Endothelial cell of umbilical vein (primary cell): ENCODE measurements at regions not wholly inside any gene's neighbourhood (a gene's known extent, or its start where the extent isn't known, plus 50 kb on each side); places are given as distances from the start of the nearest gene placed in this dataset.

Experiments used
- BruUV-seq: library from RNA; stranded (reverse); fragments of 400-500 nt; replicated peaks from 2 replicates; lab custom pipeline; 2021; lab: Mats Ljungman, UMichigan
- CTCF ChIA-PET: fragments of 300-600, 350-600 bp; sonication (Branson Sonifier 250); formaldehyde crosslinking; loops from one replicate; lab custom pipeline; 2021; ENCODE audit warnings: antibody characterized with exemption, inconsistent platforms; lab: Charles Lee
- POLR2A ChIA-PET: fragments of 300-600, 350-600 bp; sonication (Branson Sonifier 250); formaldehyde crosslinking; loops from one replicate; lab custom pipeline; 2021; ENCODE audit warnings: antibody characterized with exemption, inconsistent platforms; lab: Charles Lee
- DNase-seq: peaks from one replicate; pipeline ENCODE4 v3.0.0-alpha.2; 2011; ENCODE audit warnings: low read depth, low spot score
- FAIRE-seq: peaks from 2 replicates; lab custom pipeline; 2011; peaks lifted over from hg19 to GRCh38; lab: Jason Lieb, UNC
- H2AFZ ChIP-seq: 2 replicates; pipeline ENCODE4 v1.6.0; 2012; ENCODE audit warnings: low read depth, low read length, control low read depth, inconsistent platforms
- H3K27ac ChIP-seq: 2 replicates; pipeline ENCODE4 v1.5.1; 2011; ENCODE audit warnings: low read depth, mild to moderate bottlenecking, control low read depth, low read length, moderate library complexity; ENCODE audit not compliant: insufficient read depth
- H3K27me3 ChIP-seq, 2 experiments: 2 replicates each; pipeline versions ENCODE4 v1.6.0 to v1.6.1; 2011; ENCODE audit warnings: low read length in 2 of 2, mixed read lengths in 1 of 2; ENCODE audit not compliant: control insufficient read depth in 2 of 2, insufficient read depth in 2 of 2
- H3K36me3 ChIP-seq, 2 experiments: 2 replicates in 1 of 2; 3 replicates in 1 of 2; pipeline ENCODE4 v1.5.1; 2011; ENCODE audit warnings: low read length in 2 of 2, mild to moderate bottlenecking in 1 of 2, moderate library complexity in 1 of 2; ENCODE audit not compliant: control insufficient read depth in 2 of 2, insufficient read depth in 2 of 2; ENCODE audit errors: extremely low read depth in 1 of 2
- H3K4me1 ChIP-seq: 3 replicates; pipeline ENCODE4 v1.5.1; 2011; ENCODE audit warnings: mild to moderate bottlenecking, low read length; ENCODE audit not compliant: control insufficient read depth, insufficient read depth; ENCODE audit errors: extremely low read depth
- H3K4me2 ChIP-seq: 2 replicates; pipeline ENCODE4 v1.6.1; 2011; ENCODE audit warnings: low read length, control low read depth, mixed read lengths; ENCODE audit not compliant: insufficient read depth
- H3K4me3 ChIP-seq, 3 experiments: fragments of 200-600 bp in 1 of 3; sonication (generic), shearing (Covaris generic) in 1 of 3; replicated peaks in 1 of 3; 2 replicates each; pipeline ENCODE4 v1.5.1; 2011 to 2016; ENCODE audit warnings: control low read depth in 3 of 3, low read length in 3 of 3, mild to moderate bottlenecking in 2 of 3, inconsistent platforms in 1 of 3, low read depth in 1 of 3, moderate library complexity in 1 of 3; ENCODE audit not compliant: insufficient read depth in 1 of 3
- H3K79me2 ChIP-seq: 2 replicates; pipeline ENCODE4 v1.6.0; 2012; ENCODE audit warnings: low read length, inconsistent platforms; ENCODE audit not compliant: control insufficient read depth, insufficient read depth
- H3K9ac ChIP-seq: replicated peaks from 2 replicates; pipeline ENCODE3; 2011; ENCODE audit warnings: low read length, control low read depth; ENCODE audit not compliant: insufficient read depth; ENCODE audit errors: extremely low read depth
- H3K9me1 ChIP-seq: replicated peaks from 3 replicates; pipeline ENCODE4 v1.6.0; 2011; ENCODE audit warnings: mild to moderate bottlenecking, low read length; ENCODE audit not compliant: control insufficient read depth, insufficient read depth; ENCODE audit errors: extremely low read depth
- H3K9me3 ChIP-seq: replicated peaks from 2 replicates; pipeline ENCODE4 v1.5.1; 2012; ENCODE audit warnings: low read length, inconsistent platforms; ENCODE audit not compliant: control insufficient read depth, insufficient read depth
- H4K20me1 ChIP-seq: replicated peaks from 2 replicates; pipeline ENCODE3; 2011; ENCODE audit warnings: mild to moderate bottlenecking, low read length; ENCODE audit not compliant: control insufficient read depth, insufficient read depth; ENCODE audit errors: extremely low read depth
- EZH2 ChIP-seq: IDR thresholded peaks from 2 replicates; pipeline ENCODE4 v1.6.1; 2012; ENCODE audit warnings: borderline replicate concordance, low read depth, mild to moderate bottlenecking, moderate library complexity, low read length, inconsistent platforms; ENCODE audit not compliant: severe bottlenecking
- FOS ChIP-seq: IDR thresholded peaks from 2 replicates; pipeline ENCODE4 v1.6.1; 2011; ENCODE audit warnings: mild to moderate bottlenecking, low read length, moderate library complexity, borderline replicate concordance; ENCODE audit not compliant: insufficient read depth
- GATA2 ChIP-seq: IDR thresholded peaks from 2 replicates; pipeline ENCODE4 v1.7.0; 2011; ENCODE audit warnings: low read depth, mild to moderate bottlenecking, moderate library complexity, mixed read lengths, low read length; ENCODE audit not compliant: insufficient read length, insufficient read depth
- JUN ChIP-seq: IDR thresholded peaks from 2 replicates; pipeline ENCODE4 v1.6.1; 2011; ENCODE audit warnings: borderline replicate concordance, low read depth; ENCODE audit not compliant: insufficient read length, insufficient read depth
- MYC ChIP-seq: IDR thresholded peaks from one replicate; pipeline ENCODE4 v1.6.1; 2011; ENCODE audit warnings: mild to moderate bottlenecking, low read depth, low read length
- POLR2A ChIP-seq: IDR thresholded peaks from 2 replicates; pipeline ENCODE4 v1.6.1; 2012; ENCODE audit warnings: low read depth, mild to moderate bottlenecking, control low read depth, low read length
- POLR2AphosphoS5 ChIP-seq: IDR thresholded peaks from 2 replicates; pipeline ENCODE4 v1.6.1; 2012; ENCODE audit warnings: low read depth, mild to moderate bottlenecking, control low read depth, low read length, moderate library complexity; ENCODE audit not compliant: insufficient read depth
- dilution Hi-C: fragments of 300-500 bp; cut with MboI; formaldehyde crosslinking; loops from one replicate; pipeline ENCODE4 v1.15.0; 2019; ENCODE audit warnings: low sequenced_read_pairs; ENCODE audit not compliant: extremely low pct_ligation_motif_present
- intact Hi-C: fragments of 100-400 bp; cut with micrococcal nuclease; formaldehyde crosslinking; loops from one replicate; pipeline ENCODE4 v1.10.0; 2022
- TF ChIP-seq, protein P1 (sequence below), 2 donors: IDR thresholded peaks; 1 replicate in 1 of 2; 2 replicates in 1 of 2; pipeline ENCODE4 v1.5.1; 2011; ENCODE audit warnings: low read length in 2 of 2, mild to moderate bottlenecking in 2 of 2, moderate library complexity in 2 of 2, control low read depth in 1 of 2, inconsistent platforms in 1 of 2, low read depth in 1 of 2; ENCODE audit not compliant: insufficient read depth in 1 of 2; ENCODE audit errors: extremely low read depth in 1 of 2
- TF ChIP-seq, protein P2 (sequence below): IDR thresholded peaks from 2 replicates; pipeline ENCODE4 v1.6.1; 2011; ENCODE audit not compliant: insufficient read depth, insufficient read length

DNA sequence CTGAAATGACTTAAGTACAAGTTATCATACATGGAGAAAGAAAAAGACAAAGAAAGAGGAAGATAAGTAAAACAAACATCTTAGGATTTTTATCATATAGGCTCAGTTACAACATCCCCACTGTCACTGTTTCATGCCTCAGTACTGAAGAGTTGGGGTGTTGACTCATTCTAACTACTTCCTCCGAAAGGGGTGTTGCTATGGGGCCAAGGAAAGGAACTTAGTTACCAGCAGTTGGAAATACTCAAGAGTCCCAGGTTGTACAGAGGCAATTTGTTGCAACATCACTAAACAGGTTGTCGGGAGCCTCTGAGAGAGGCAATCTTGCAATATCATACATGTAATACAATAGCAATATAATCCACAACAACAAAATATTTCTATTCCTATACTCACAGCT, 1264.7 kb downstream of the PCDH7 start:
- no peak overlapping the region for H3K4me3 ChIP-seq
- ChIA-PET POLR2A (no interaction called here), CTCF (no interaction called here)
- no peaks in the 10 kb centered on the region for H3K9me1 ChIP-seq
- no peaks in the 10 kb centered on the region for H3K4me1 ChIP-seq
- no TSS peak for BruUV-seq
- no peaks in the 10 kb centered on the region for H3K27me3 ChIP-seq
- intact Hi-C loops: no loop called here
- H2AFZ ChIP-seq: no peak overlapping the region
- no peak overlapping the region for H3K4me2 ChIP-seq
- H4K20me1 ChIP-seq: no peaks in the 10 kb centered on the region
- no peaks in the 10 kb centered on the region for H3K79me2 ChIP-seq
- H3K36me3 ChIP-seq: no peaks in the 10 kb centered on the region
- no peaks in the 10 kb centered on the region for H3K9me3 ChIP-seq
- H3K9ac ChIP-seq: no peak overlapping the region
- TF ChIP-seq MYC (no peak), EZH2 (no peak), POLR2AphosphoS5 (no peak), JUN (no peak), GATA2 (no peak), FOS (no peak), POLR2A (no peak)
- TF ChIP-seq, protein P1, sequence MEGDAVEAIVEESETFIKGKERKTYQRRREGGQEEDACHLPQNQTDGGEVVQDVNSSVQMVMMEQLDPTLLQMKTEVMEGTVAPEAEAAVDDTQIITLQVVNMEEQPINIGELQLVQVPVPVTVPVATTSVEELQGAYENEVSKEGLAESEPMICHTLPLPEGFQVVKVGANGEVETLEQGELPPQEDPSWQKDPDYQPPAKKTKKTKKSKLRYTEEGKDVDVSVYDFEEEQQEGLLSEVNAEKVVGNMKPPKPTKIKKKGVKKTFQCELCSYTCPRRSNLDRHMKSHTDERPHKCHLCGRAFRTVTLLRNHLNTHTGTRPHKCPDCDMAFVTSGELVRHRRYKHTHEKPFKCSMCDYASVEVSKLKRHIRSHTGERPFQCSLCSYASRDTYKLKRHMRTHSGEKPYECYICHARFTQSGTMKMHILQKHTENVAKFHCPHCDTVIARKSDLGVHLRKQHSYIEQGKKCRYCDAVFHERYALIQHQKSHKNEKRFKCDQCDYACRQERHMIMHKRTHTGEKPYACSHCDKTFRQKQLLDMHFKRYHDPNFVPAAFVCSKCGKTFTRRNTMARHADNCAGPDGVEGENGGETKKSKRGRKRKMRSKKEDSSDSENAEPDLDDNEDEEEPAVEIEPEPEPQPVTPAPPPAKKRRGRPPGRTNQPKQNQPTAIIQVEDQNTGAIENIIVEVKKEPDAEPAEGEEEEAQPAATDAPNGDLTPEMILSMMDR (IDR thresholded peaks at IDR 0.05; ENCODE audit: extremely low read depth in 1 of 2, insufficient read depth in 1 of 2, low read depth in 1 of 2, low read length in 2 of 2): no peak
- TF ChIP-seq, protein P2, sequence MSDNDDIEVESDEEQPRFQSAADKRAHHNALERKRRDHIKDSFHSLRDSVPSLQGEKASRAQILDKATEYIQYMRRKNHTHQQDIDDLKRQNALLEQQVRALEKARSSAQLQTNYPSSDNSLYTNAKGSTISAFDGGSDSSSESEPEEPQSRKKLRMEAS: no peak
- no peak overlapping the region for H3K27ac ChIP-seq
- no peak for DNase-seq
- FAIRE-seq: no peak
- dilution Hi-C loops: no loop called here
